Suprapubic skin (tissue), 4 donors: ENCODE measurements at regions not wholly inside any gene's neighbourhood (a gene's known extent, or its start where the extent isn't known, plus 50 kb on each side); places are given as distances from the start of the nearest gene placed in this dataset.

Experiments used
- DNase-seq, 2 donors: peaks; one replicate each; pipeline ENCODE4 v3.0.0-alpha.2; 2019; ENCODE audit warnings: low spot score in 2 of 2
- H3K27ac ChIP-seq: fragments of 200-600 bp; sonication (generic); one replicate; pipeline ENCODE4 v1.5.1; 2019
- H3K27me3 ChIP-seq: fragments of 200-600 bp; sonication (generic); one replicate; pipeline ENCODE4 v1.5.1; 2019
- H3K36me3 ChIP-seq: fragments of 200-600 bp; sonication (generic); one replicate; pipeline ENCODE4 v1.5.1; 2019
- H3K4me1 ChIP-seq: fragments of 200-600 bp; sonication (generic); one replicate; pipeline ENCODE4 v1.5.1; 2019
- H3K4me3 ChIP-seq: fragments of 200-600 bp; sonication (generic); one replicate; pipeline ENCODE4 v1.5.1; 2019; ENCODE audit warnings: mild to moderate bottlenecking
- H3K9me3 ChIP-seq: fragments of 200-600 bp; sonication (generic); one replicate; pipeline ENCODE4 v1.5.1; 2019
- EP300 ChIP-seq: sonication (generic); formaldehyde crosslinking; IDR thresholded peaks from one replicate; pipeline ENCODE4 v1.6.1; 2017; ENCODE audit warnings: antibody characterized with exemption
- POLR2A ChIP-seq, 2 donors: fragments of 450-650 bp; IDR thresholded peaks; one replicate each; pipeline ENCODE4 v1.6.1; 2017; ENCODE audit warnings: antibody characterized with exemption in 2 of 2, mild to moderate bottlenecking in 2 of 2, moderate library complexity in 2 of 2
- POLR2AphosphoS5 ChIP-seq, 3 donors: sonication (generic); formaldehyde crosslinking; IDR thresholded peaks; one replicate each; pipeline ENCODE4 v1.6.1; 2017; ENCODE audit warnings: antibody characterized with exemption in 3 of 3
- WGBS: methylation state at CpG from one replicate; pipeline ENCODE4 v1.1.5; 2018; 5-methylcytosine and 5-hydroxymethylcytosine counted together
- TF ChIP-seq, protein P1 (sequence below), 2 donors: fragments of 200-600 bp in 1 of 2; fragments of 450-650 bp in 1 of 2; sonication (generic) in 1 of 2; IDR thresholded peaks; one replicate each; pipeline ENCODE4 v1.5.1; 2016 to 2019; ENCODE audit warnings: antibody characterized with exemption in 2 of 2, mild to moderate bottlenecking in 1 of 2, moderate library complexity in 1 of 2

DNA sequence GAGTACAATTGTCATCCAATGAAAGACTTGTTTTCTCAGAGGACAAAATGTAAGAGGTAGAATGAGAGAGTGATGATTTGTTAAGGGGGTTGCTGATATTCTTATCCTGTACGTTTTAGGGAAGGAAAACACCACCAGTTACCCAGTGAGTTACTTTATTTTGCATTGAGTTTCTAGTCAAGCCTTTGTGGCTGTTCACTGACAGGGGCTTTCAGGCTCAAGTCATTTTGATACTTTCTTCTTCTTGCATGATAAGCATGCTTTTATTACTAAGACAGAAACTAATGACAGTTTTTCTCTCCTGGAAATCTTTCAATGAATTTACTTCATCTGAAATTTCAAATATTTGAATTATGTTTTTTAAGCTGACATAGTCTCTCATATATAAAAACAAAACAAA is 710.2 kb upstream of the POM121L12 start:
- H3K4me3 ChIP-seq: no peak overlapping the region
- no peaks in the 10 kb centered on the region for H3K36me3 ChIP-seq
- peaks cover 4% of the 10 kb centered on the region for H3K9me3 ChIP-seq
- no peak overlapping the region for H3K27ac ChIP-seq
- WGBS: 24% methylated on average over 1 of the region's 1 CpG
- DNase-seq: no peak
- TF ChIP-seq, protein P1, sequence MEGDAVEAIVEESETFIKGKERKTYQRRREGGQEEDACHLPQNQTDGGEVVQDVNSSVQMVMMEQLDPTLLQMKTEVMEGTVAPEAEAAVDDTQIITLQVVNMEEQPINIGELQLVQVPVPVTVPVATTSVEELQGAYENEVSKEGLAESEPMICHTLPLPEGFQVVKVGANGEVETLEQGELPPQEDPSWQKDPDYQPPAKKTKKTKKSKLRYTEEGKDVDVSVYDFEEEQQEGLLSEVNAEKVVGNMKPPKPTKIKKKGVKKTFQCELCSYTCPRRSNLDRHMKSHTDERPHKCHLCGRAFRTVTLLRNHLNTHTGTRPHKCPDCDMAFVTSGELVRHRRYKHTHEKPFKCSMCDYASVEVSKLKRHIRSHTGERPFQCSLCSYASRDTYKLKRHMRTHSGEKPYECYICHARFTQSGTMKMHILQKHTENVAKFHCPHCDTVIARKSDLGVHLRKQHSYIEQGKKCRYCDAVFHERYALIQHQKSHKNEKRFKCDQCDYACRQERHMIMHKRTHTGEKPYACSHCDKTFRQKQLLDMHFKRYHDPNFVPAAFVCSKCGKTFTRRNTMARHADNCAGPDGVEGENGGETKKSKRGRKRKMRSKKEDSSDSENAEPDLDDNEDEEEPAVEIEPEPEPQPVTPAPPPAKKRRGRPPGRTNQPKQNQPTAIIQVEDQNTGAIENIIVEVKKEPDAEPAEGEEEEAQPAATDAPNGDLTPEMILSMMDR (IDR thresholded peaks at IDR 0.05): no peak
- TF ChIP-seq EP300: no peak
- TF ChIP-seq POLR2A (IDR thresholded peaks at IDR 0.05): no peak
- TF ChIP-seq POLR2AphosphoS5 (IDR thresholded peaks at IDR 0.05): no peak
- no peaks in the 10 kb centered on the region for H3K4me1 ChIP-seq
- H3K27me3 ChIP-seq: no peaks in the 10 kb centered on the region

DNA sequence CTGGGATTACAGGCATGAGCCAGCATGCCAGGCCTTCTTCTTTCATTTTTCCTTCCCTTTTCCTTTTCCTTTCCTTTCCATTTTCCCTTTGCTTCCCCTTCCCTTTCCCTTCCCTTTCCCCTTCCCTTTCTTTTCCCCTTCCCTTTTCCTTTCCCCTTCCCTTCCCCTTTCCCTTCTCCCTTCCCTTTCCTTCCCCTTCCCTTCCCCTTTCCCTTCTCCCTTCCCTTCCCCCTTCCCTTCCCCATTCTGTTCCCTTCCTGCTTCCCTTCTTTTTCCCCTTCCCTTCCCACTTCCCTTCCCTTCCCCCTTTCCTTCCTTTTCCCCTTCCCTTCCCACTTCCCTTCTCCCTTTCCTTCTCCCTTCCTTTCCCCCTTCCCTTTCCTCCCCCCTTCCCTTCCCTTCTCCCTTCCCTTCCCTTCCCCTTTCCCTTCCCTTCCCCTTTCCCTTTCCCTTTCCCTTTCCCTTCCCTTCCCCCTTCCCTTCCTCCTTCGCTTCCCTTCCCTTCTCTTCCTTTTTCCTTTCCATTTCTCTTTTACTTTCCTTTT is 712.2 kb upstream of the POM121L12 start:
- DNase-seq: no peak
- Histone ChIP-seq H3K27ac (no peak overlapping the region), H3K27me3 (no peaks in the 10 kb centered on the region), H3K36me3 (no peaks in the 10 kb centered on the region), H3K4me3 (no peak overlapping the region), H3K4me1 (no peaks in the 10 kb centered on the region), H3K9me3 (peaks cover 3% of the 10 kb centered on the region)
- TF ChIP-seq POLR2A (IDR thresholded peaks at IDR 0.05): no peak
- no peak for TF ChIP-seq POLR2AphosphoS5 (IDR thresholded peaks at IDR 0.05)
- TF ChIP-seq, protein P1 (IDR thresholded peaks at IDR 0.05): no peak
- TF ChIP-seq EP300: no peak
- 86% methylated on average over 1 of the region's 1 CpG for WGBS

DNA sequence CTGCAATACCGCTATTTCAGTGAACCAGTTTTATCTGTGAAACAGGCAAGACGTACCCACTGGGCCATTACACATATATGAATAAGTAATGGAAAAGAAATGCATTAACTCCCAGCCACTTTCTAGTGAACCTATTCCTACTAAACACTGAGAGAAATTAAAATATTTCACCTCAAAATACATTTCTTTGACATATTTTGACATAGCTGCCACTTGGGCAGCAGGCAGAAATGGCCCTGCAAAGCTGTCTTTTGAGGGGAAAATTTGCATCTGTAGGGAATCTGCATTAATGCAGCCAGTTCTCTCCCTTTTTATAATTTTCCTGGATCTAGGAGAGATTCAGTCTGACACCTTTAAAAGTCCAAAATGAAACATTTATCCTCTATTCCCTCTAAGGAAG is 714.8 kb upstream of the POM121L12 start:
- H3K36me3 ChIP-seq: no peaks in the 10 kb centered on the region
- H3K9me3 ChIP-seq: peaks cover 3% of the 10 kb centered on the region
- no peak overlapping the region for H3K27ac ChIP-seq
- 86% methylated on average over 2 of the region's 2 CpGs for WGBS
- DNase-seq: no peak
- no peak for TF ChIP-seq POLR2AphosphoS5 (IDR thresholded peaks at IDR 0.05)
- no peak for TF ChIP-seq EP300
- TF ChIP-seq, protein P1 (IDR thresholded peaks at IDR 0.05): no peak
- TF ChIP-seq POLR2A (IDR thresholded peaks at IDR 0.05): no peak
- no peak overlapping the region for H3K4me3 ChIP-seq
- H3K4me1 ChIP-seq: no peaks in the 10 kb centered on the region
- H3K27me3 ChIP-seq: no peaks in the 10 kb centered on the region

DNA sequence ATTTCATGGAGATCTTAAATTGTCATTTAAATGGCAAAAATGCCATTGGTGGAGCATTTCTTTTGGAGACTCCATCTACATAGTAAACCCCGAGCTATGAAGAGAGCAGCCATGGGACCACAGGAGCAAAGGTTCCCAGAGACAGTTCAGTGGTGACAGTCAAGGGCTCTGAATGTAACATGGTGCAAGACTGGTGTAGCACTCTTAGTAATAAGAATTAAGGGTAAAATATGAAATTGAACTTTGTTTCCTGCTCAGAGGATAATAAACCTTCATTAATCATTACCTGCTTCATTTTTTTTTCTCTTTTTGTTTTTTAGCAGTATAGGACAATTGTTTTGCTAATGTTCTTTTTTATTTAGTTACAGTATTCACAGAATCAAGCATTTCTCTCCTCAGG is 717.5 kb upstream of the POM121L12 start:
- DNase-seq: no peak
- WGBS: 81% methylated on average over 1 of the region's 1 CpG
- Histone ChIP-seq H3K4me1 (no peaks in the 10 kb centered on the region), H3K27ac (no peak overlapping the region), H3K27me3 (no peaks in the 10 kb centered on the region), H3K36me3 (no peaks in the 10 kb centered on the region), H3K9me3 (peaks cover 3% of the 10 kb centered on the region), H3K4me3 (no peak overlapping the region)
- TF ChIP-seq, protein P1 (IDR thresholded peaks at IDR 0.05): no peak
- no peak for TF ChIP-seq POLR2AphosphoS5 (IDR thresholded peaks at IDR 0.05)
- no peak for TF ChIP-seq POLR2A (IDR thresholded peaks at IDR 0.05)
- TF ChIP-seq EP300: no peak

DNA sequence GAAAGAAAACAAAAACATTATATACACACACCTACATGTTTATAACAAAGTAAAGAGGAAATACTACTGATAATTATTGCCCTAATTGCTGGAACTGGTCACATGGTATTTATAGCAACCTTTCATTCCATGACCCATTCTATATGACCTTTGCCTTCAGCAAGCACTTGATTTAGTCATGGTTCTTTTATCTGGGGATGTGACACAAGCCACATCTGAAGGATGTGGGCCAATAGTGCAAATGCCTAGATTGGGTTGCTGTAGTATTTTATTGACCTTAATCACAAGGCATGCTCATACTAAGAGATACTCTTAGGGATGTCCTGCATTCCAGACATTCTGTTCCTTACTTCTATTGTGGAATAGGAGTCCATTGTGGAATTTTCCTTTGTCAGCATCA is 723.5 kb upstream of the POM121L12 start:
- no peaks in the 10 kb centered on the region for H3K36me3 ChIP-seq
- no peaks in the 10 kb centered on the region for H3K27me3 ChIP-seq
- TF ChIP-seq POLR2AphosphoS5 (IDR thresholded peaks at IDR 0.05): no peak
- no peak for TF ChIP-seq POLR2A (IDR thresholded peaks at IDR 0.05)
- TF ChIP-seq, protein P1 (IDR thresholded peaks at IDR 0.05): no peak
- TF ChIP-seq EP300: no peak
- no peak overlapping the region for H3K4me3 ChIP-seq
- H3K4me1 ChIP-seq: no peaks in the 10 kb centered on the region
- no peaks in the 10 kb centered on the region for H3K9me3 ChIP-seq
- no peak for DNase-seq
- no peak overlapping the region for H3K27ac ChIP-seq
